Neuronal stem cell (in vitro differentiated cells): ENCODE measurements at regions not wholly inside any gene's neighbourhood (a gene's known extent, or its start where the extent isn't known, plus 50 kb on each side); places are given as distances from the start of the nearest gene placed in this dataset.

Source experiments
- DNase-seq: peaks from one replicate; pipeline ENCODE4 v3.0.0-alpha.2; 2013; ENCODE audit warnings: low spot score
- H2AFZ ChIP-seq: one replicate; pipeline ENCODE4 v1.6.1; 2013; ENCODE audit warnings: mild to moderate bottlenecking, low read length, inconsistent platforms
- H2AK5ac ChIP-seq: 2 replicates; pipeline ENCODE4 v1.6.1; 2013; ENCODE audit warnings: low read depth, mild to moderate bottlenecking, inconsistent platforms, low read length, moderate library complexity, mixed read lengths
- H2BK120ac ChIP-seq: 2 replicates; pipeline ENCODE4 v1.6.1; 2013; ENCODE audit warnings: low read depth, mild to moderate bottlenecking, inconsistent platforms, low read length, moderate library complexity, mixed read lengths
- H2BK12ac ChIP-seq: one replicate; pipeline ENCODE4 v1.6.1; 2013; ENCODE audit warnings: low read length, inconsistent platforms
- H2BK15ac ChIP-seq: 2 replicates; pipeline ENCODE4 v1.6.1; 2013; ENCODE audit warnings: mild to moderate bottlenecking, low read length, inconsistent platforms, mixed read lengths
- H2BK5ac ChIP-seq: one replicate; pipeline ENCODE4 v1.6.1; 2013; ENCODE audit warnings: inconsistent platforms, mild to moderate bottlenecking, low read length, moderate library complexity
- H3K14ac ChIP-seq: one replicate; pipeline ENCODE4 v1.6.1; 2013; ENCODE audit warnings: low read length, inconsistent platforms
- H3K18ac ChIP-seq: 2 replicates; pipeline ENCODE4 v1.6.1; 2013; ENCODE audit warnings: low read length, inconsistent platforms
- H3K23ac ChIP-seq: 2 replicates; pipeline ENCODE4 v1.6.1; 2013; ENCODE audit warnings: low read depth, mild to moderate bottlenecking, mixed read lengths, low read length, inconsistent platforms; ENCODE audit not compliant: poor library complexity
- H3K27ac ChIP-seq: replicated peaks from 3 replicates; pipeline ENCODE4 v1.5.1; 2013; ENCODE audit warnings: low read length, inconsistent platforms
- H3K27me3 ChIP-seq, 3 experiments: 2 replicates each; pipeline ENCODE4 v1.6.1; 2013; ENCODE audit warnings: low read length in 3 of 3, mild to moderate bottlenecking in 2 of 3, inconsistent platforms in 1 of 3, low read depth in 1 of 3, mixed read lengths in 1 of 3, moderate library complexity in 1 of 3; ENCODE audit not compliant: control insufficient read depth in 3 of 3, insufficient read depth in 3 of 3
- H3K36me3 ChIP-seq, 2 donors: replicated peaks in 1 of 2; 2 replicates each; pipeline ENCODE4 v1.6.1; 2013; ENCODE audit warnings: low read length in 2 of 2; ENCODE audit not compliant: control insufficient read depth in 2 of 2, insufficient read depth in 2 of 2
- H3K4ac ChIP-seq: 2 replicates; pipeline ENCODE4 v1.6.1; 2013; ENCODE audit warnings: inconsistent platforms, mild to moderate bottlenecking, low read length, moderate library complexity
- H3K4me1 ChIP-seq, 2 donors: 1 replicate in 1 of 2; 2 replicates in 1 of 2; pipeline ENCODE4 v1.6.1; 2013; ENCODE audit warnings: low read length in 2 of 2, low read depth in 1 of 2; ENCODE audit not compliant: control insufficient read depth in 2 of 2, insufficient read depth in 1 of 2
- H3K4me2 ChIP-seq: one replicate; pipeline ENCODE4 v1.6.1; 2013; ENCODE audit warnings: mild to moderate bottlenecking, low read length, inconsistent platforms; ENCODE audit not compliant: insufficient read depth, poor library complexity, severe bottlenecking
- H3K4me3 ChIP-seq, 2 donors: 2 replicates each; pipeline ENCODE4 v1.5.1; 2013; ENCODE audit warnings: low read length in 2 of 2, mild to moderate bottlenecking in 2 of 2, inconsistent platforms in 1 of 2, moderate library complexity in 1 of 2
- H3K79me1 ChIP-seq: one replicate; pipeline ENCODE4 v1.6.1; 2013; ENCODE audit warnings: low read depth, mild to moderate bottlenecking, inconsistent platforms, low read length, moderate library complexity
- H3K9ac ChIP-seq: one replicate; pipeline ENCODE4 v1.6.1; 2013; ENCODE audit warnings: mild to moderate bottlenecking, low read depth, low read length, inconsistent platforms; ENCODE audit not compliant: poor library complexity
- H3K9me3 ChIP-seq, 2 donors: replicated peaks in 1 of 2; 2 replicates each; pipeline versions ENCODE3 to v1.6.1; 2013; ENCODE audit warnings: low read length in 2 of 2, mild to moderate bottlenecking in 2 of 2, inconsistent platforms in 1 of 2, low read depth in 1 of 2, mixed read lengths in 1 of 2, moderate library complexity in 1 of 2; ENCODE audit not compliant: control insufficient read depth in 2 of 2, insufficient read depth in 1 of 2
- H4K8ac ChIP-seq: one replicate; pipeline ENCODE4 v1.6.1; 2013; ENCODE audit warnings: low read depth, mild to moderate bottlenecking, inconsistent platforms, low read length, moderate library complexity
- H4K91ac ChIP-seq: one replicate; pipeline ENCODE4 v1.6.1; 2013; ENCODE audit warnings: low read length, low read depth, mild to moderate bottlenecking, inconsistent platforms; ENCODE audit not compliant: poor library complexity
- whole genome bisulfite sequencing, 2 donors: extraction: QIAGEN DNeasy Blood & Tissue Kit; methylation state at CpG; one replicate each; pipeline ENCODE4 v1.1.7; 2013; ENCODE audit warnings: missing lambda C conversion rate in 2 of 2, mixed read lengths in 1 of 2; ENCODE audit not compliant: insufficient read length in 2 of 2, insufficient replicate concordance in 1 of 2; ENCODE audit errors: extremely low coverage in 2 of 2; 5-methylcytosine and 5-hydroxymethylcytosine counted together

DNA sequence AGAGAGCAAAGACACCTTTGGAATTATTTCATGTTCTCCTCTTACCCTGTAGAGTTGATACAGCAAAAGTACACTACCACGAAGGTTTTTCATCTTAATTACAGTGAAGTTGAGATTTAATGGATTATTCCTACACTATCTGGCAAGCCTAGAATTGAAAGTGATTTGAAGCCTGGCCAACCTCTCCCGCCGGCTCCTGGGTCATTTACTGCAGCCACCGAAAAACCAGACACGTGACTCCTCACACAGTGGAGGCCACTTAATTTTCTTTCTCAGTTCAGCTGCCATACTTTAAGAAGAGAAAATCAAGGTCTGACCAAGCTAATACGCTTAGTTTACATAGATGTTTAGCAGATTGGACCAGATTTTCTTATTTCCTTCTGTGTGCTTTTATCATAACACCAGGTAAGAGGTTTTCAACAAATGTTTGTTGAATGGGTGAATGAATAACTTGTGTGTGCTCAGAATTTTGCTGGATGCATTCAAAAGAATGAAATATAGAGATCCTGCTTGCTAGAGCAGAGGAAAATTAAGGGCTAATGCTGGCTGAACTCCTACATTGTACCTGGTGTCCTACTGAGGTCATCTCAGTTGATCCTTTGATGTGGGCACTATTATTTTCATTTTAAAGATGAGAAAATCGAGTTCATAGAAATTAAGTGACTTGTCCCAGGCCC lies 97.2 kb upstream of the PDE10A start:
- no peaks in the 10 kb centered on the region for H3K4me1 ChIP-seq
- no peak overlapping the region for H3K14ac ChIP-seq
- no peak overlapping the region for H2BK120ac ChIP-seq
- no peak overlapping the region for H3K23ac ChIP-seq
- peaks cover 0 to 2% (median 0%) of the 10 kb centered on the region in 3 experiments for H3K27me3 ChIP-seq
- H3K9ac ChIP-seq = no peak overlapping the region
- no peak overlapping the region for H2BK15ac ChIP-seq
- H2BK5ac ChIP-seq = no peak overlapping the region
- no CpG with 5 or more reads among the region's 7 CpGs for WGBS, 2 donors
- no peak overlapping the region for H3K27ac ChIP-seq
- H3K79me1 ChIP-seq = no peaks in the 10 kb centered on the region
- H4K8ac ChIP-seq = no peak overlapping the region
- no peak overlapping the region for H3K4me3 ChIP-seq
- no peaks in the 10 kb centered on the region for H3K36me3 ChIP-seq
- no peak for DNase-seq
- H4K91ac ChIP-seq = no peak overlapping the region
- H3K18ac ChIP-seq = no peak overlapping the region
- H2AK5ac ChIP-seq = no peak overlapping the region
- no peak overlapping the region for H3K4me2 ChIP-seq
- H3K9me3 ChIP-seq = peaks cover 0 to 6% of the 10 kb centered on the region in 2 donors
- H2BK12ac ChIP-seq = no peak overlapping the region
- H3K4ac ChIP-seq = no peak overlapping the region
- no peak overlapping the region for H2AFZ ChIP-seq

DNA sequence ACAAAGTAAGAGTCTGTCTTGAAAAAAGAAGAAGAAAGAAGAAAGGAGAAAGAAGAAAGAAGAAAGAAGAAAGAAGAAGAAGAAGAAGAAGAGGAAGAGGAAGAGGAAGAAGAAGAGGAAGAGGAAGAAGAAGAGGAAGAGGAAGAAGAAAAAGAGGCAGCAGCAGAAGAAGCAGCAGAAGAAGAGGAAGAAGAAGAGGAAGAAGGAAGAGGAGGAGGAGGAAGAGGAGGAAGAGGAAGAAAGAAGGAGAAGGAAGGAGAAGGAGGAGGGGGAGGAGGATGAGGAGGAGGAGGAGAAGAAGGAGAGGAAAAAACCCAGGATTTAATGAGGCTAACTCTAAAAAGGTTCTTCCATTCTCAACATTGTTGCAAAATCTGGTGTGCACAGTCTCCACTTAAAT lies 95.4 kb upstream of the PDE10A start:
- Histone ChIP-seq H3K23ac (no peak overlapping the region), H2BK120ac (no peak overlapping the region), H2AK5ac (no peak overlapping the region), H2BK12ac (no peak overlapping the region), H4K91ac (no peak overlapping the region), H3K9ac (no peak overlapping the region), H3K79me1 (no peaks in the 10 kb centered on the region), H3K14ac (no peak overlapping the region), H3K36me3 (no peaks in the 10 kb centered on the region), H3K4me3 (no peak overlapping the region), H3K27ac (no peak overlapping the region), H3K9me3 (peaks cover 0 to 6% of the 10 kb centered on the region in 2 donors), H4K8ac (no peak overlapping the region), H3K18ac (no peak overlapping the region), H2AFZ (no peak overlapping the region), H3K4me1 (no peaks in the 10 kb centered on the region), H3K4ac (no peak overlapping the region), H3K4me2 (no peak overlapping the region), H2BK15ac (no peak overlapping the region), H2BK5ac (no peak overlapping the region), H3K27me3 (peaks cover 0 to 2% (median 0%) of the 10 kb centered on the region in 3 experiments)
- DNase-seq = no peak

- H3K14ac ChIP-seq = no peak overlapping the region
- no peak overlapping the region for H3K27ac ChIP-seq
- H2BK15ac ChIP-seq = no peak overlapping the region
- DNase-seq = peak; percentile 14
- H4K8ac ChIP-seq = no peak overlapping the region
- no peak overlapping the region for H4K91ac ChIP-seq
- no peaks in the 10 kb centered on the region for H3K27me3 ChIP-seq
- WGBS, 2 donors = no CpG with 5 or more reads among the region's 4 CpGs
- H3K9me3 ChIP-seq = no peaks in the 10 kb centered on the region
- no peak overlapping the region for H3K18ac ChIP-seq
- H3K36me3 ChIP-seq = no peaks in the 10 kb centered on the region
- no peak overlapping the region for H2BK120ac ChIP-seq
- H3K9ac ChIP-seq = no peak overlapping the region
- H3K4me1 ChIP-seq = no peaks in the 10 kb centered on the region
- no peak overlapping the region for H3K4me2 ChIP-seq
- H2BK12ac ChIP-seq = no peak overlapping the region
- H2AFZ ChIP-seq = peak overlapping the region; percentile 5
- no peak overlapping the region for H3K4me3 ChIP-seq
- no peak overlapping the region for H2AK5ac ChIP-seq
- no peak overlapping the region for H2BK5ac ChIP-seq
- no peak overlapping the region for H3K4ac ChIP-seq
- no peak overlapping the region for H3K23ac ChIP-seq
- H3K79me1 ChIP-seq = no peaks in the 10 kb centered on the region
These were observed 92.5 kb upstream of the PDE10A start for GRCh38 chr6:165755583-165755982.

DNA sequence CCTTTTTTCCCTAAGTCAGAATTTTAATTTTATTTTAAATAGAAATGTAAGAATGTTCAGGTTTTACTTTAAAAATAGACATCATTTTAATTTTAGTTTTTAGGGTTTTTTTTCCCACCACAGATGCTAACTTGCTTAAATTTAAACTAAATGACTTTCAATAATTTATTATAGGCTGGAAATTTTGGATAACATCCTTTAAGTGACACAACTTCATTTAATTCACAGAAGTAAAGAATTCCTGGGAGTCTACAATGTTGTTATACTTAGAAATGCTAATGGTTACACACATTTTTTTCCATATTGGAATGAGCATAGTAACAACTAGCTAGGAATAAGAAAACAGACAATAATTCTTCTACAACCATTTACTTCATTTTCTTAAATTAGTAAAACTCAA lies 90.5 kb upstream of the PDE10A start:
- H2AK5ac ChIP-seq = no peak overlapping the region
- no peak overlapping the region for H3K18ac ChIP-seq
- DNase-seq = no peak
- no peak overlapping the region for H3K4ac ChIP-seq
- no peak overlapping the region for H4K91ac ChIP-seq
- H3K27me3 ChIP-seq = peaks cover 0 to 2% (median 0%) of the 10 kb centered on the region in 3 experiments
- H3K4me2 ChIP-seq = no peak overlapping the region
- no peaks in the 10 kb centered on the region for H3K79me1 ChIP-seq
- H2BK5ac ChIP-seq = no peak overlapping the region
- H2AFZ ChIP-seq = no peak overlapping the region
- no peak overlapping the region for H3K14ac ChIP-seq
- H4K8ac ChIP-seq = no peak overlapping the region
- H3K27ac ChIP-seq = no peak overlapping the region
- H2BK120ac ChIP-seq = no peak overlapping the region
- H3K36me3 ChIP-seq = no peaks in the 10 kb centered on the region
- no peak overlapping the region for H2BK12ac ChIP-seq
- H3K23ac ChIP-seq = no peak overlapping the region
- H3K4me1 ChIP-seq = no peaks in the 10 kb centered on the region
- no peak overlapping the region for H3K9ac ChIP-seq
- no peak overlapping the region for H3K4me3 ChIP-seq
- H3K9me3 ChIP-seq = peaks cover 0 to 2% of the 10 kb centered on the region in 2 donors
- H2BK15ac ChIP-seq = no peak overlapping the region
